Activated T-cell treated with anti-CD3 and anti-CD28 coated beads, Interleukin-2, amount 50 U/mL, for 72 hours (primary cell): ENCODE measurements at regions not wholly inside any gene's neighbourhood (a gene's known extent, or its start where the extent isn't known, plus 50 kb on each side); places are given as distances from the start of the nearest gene placed in this dataset.

ENCODE experiments used
- ATAC-seq, 2 donors: fragments of 150-1000 bp; cut with Tn5 transposase; replicated peaks in 1 of 2; 2 replicates each; pipeline ENCODE4 v1.10.0; 2021; ENCODE audit warnings: moderate library complexity in 2 of 2, mild to moderate bottlenecking in 1 of 2
- DNase-seq, 2 donors: peaks; one replicate each; pipeline ENCODE4 v3.0.0; 2021 to 2022; ENCODE audit warnings: mixed read lengths in 1 of 2
- H3K27ac Mint-ChIP-seq: one replicate; pipeline ENCODE4 v1.8.0; 2022; ENCODE audit warnings: mild to moderate bottlenecking, moderate library complexity, mixed read lengths
- H3K27me3 Mint-ChIP-seq: one replicate; pipeline ENCODE4 v1.8.0; 2022; ENCODE audit warnings: low read depth, mixed read lengths
- H3K36me3 Mint-ChIP-seq, 2 donors: one replicate each; pipeline ENCODE4 v1.8.0; 2022; ENCODE audit warnings: mixed read lengths in 2 of 2, mild to moderate bottlenecking in 1 of 2; ENCODE audit not compliant: insufficient read depth in 2 of 2
- H3K4me1 Mint-ChIP-seq: one replicate; pipeline ENCODE4 v1.8.0; 2022; ENCODE audit warnings: low read depth, mixed read lengths
- H3K4me3 Mint-ChIP-seq, 2 donors: one replicate each; pipeline ENCODE4 v1.8.0; 2022; ENCODE audit warnings: mild to moderate bottlenecking in 2 of 2, mixed read lengths in 2 of 2, moderate library complexity in 2 of 2
- H3K9me3 Mint-ChIP-seq, 2 donors: one replicate each; pipeline ENCODE4 v1.8.0; 2022; ENCODE audit warnings: mixed read lengths in 2 of 2

DNA sequence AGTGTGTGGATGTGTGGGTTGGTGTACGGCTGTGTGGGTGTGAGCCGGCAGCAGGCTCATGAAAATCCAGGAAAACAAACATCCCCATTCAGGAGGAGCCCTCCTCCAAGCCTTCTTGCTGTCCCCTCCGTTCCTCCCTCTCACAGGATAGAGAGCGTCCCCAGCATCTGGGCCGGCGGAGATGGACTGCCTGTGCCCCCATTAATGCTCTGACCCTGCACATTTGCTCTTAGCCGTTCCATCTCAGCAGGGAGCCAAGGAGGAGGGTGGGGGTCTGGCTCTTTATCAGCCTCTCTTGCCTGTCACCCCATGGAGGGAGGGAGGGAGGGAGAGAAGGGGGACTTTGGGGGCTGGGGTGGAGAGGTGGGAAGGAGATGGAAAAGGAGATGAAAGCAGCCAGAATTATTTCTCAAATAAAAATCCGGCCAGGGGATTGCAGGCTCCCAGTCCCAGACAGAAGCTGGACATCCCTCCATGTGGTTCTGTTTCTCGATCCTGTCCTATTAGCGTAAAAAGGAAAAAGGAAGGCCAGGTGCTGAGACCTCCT, 240.0 kb upstream of the ZFHX3 start:
- H3K36me3 Mint-ChIP-seq: no peaks in the 10 kb centered on the region

DNA sequence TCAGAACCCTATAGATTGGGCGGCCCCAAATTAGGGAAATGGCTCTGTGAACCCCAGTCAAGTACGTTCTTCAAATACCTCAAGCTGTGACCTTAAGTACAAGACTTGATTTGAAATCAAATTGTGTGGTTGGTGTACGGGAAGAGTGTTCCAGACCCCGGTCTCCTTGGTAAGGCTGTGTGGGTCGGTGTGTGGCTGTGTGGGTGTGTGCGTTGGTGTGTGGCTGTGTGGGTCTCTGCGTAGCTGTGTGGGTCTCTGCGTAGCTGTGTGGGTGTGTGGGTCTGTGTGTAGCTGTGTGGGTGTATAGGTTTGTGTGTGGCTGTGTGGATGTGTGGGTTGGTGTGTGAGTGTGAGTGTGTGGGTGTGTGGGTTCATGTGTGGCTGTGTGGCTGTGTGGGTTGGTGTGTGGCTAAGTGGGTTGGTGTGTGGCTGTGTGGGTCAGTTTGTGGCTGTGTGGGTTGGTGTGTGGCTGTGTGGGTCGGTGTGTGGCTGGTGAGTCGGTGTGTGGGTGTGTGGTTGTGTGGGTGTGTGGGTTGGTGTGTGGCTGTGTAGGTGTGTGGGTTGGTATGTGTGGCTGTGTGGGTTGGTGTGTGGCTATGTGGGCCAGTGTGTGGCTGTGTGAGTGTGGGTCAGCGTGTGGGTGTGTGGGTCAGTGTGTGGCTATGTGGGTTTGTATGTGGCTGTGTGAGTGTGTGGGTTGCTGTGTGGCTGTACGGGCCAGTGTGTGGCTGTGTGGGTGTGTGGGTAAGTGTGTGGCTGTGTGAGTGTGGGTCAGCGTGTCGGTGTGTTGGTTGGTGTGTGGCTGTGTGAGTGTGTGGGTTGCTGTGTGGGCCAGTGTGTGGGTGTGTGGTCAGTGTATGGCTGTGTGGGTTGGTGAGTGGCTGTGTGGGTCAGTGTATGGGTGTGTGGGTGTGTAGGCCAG, 238.7 kb upstream of the ZFHX3 start:
- Mint-ChIP-seq H3K9me3 (no peaks in the 10 kb centered on the region), H3K4me3 (no peak overlapping the region), H3K36me3 (no peaks in the 10 kb centered on the region), H3K27ac (no peak overlapping the region), H3K4me1 (no peaks in the 10 kb centered on the region), H3K27me3 (no peaks in the 10 kb centered on the region)
- no peak for ATAC-seq
- DNase-seq: no peak

More for the DNA sequence above, 240.0 kb upstream of the ZFHX3 start:
- Mint-ChIP-seq H3K4me1 (no peaks in the 10 kb centered on the region), H3K9me3 (peaks cover 0 to 2% of the 10 kb centered on the region in 2 donors), H3K27me3 (no peaks in the 10 kb centered on the region), H3K27ac (no peak overlapping the region), H3K4me3 (no peak overlapping the region)
- ATAC-seq (no peak), DNase-seq (no peak)

DNA sequence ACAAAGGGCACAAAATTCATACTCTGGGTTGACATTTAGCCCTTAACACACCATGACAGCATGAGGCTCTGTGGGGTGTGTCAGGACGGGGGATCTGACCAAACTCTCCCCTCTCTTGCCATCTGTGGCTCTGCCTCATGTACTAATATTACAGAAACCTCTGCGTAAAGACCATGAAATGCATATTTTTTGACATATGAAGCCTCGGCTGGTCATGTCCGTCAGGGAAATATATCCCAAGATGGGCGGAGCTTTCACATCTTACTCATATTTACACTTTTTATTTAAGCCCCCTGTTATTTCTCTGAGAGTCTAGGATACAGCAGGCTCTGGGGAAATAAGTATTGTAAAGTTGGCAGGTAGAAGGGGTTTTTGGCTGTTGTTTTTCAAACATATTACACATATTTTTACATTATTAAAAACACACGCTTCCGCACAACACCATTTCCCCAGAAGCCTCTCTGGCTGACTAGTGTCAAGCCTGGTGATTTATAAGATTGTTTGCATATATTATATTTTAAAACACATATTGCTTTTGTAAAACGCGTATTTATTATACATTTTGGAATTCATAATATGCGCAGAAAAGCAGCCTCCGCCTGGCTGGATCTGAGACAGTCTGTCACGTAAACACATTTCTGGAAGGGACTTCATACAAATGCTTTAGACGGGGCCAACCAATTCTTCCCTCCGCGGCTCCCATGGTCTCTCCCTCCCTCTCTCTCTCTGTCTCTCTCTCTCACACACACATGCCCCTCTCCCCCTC, 237.7 kb upstream of the ZFHX3 start:
- Mint-ChIP-seq H3K27ac (no peak overlapping the region), H3K9me3 (no peaks in the 10 kb centered on the region), H3K27me3 (peaks cover 1% of the 10 kb centered on the region), H3K4me1 (no peaks in the 10 kb centered on the region), H3K4me3 (no peak overlapping the region), H3K36me3 (no peaks in the 10 kb centered on the region)
- DNase-seq (no peak), ATAC-seq (no peak)

DNA sequence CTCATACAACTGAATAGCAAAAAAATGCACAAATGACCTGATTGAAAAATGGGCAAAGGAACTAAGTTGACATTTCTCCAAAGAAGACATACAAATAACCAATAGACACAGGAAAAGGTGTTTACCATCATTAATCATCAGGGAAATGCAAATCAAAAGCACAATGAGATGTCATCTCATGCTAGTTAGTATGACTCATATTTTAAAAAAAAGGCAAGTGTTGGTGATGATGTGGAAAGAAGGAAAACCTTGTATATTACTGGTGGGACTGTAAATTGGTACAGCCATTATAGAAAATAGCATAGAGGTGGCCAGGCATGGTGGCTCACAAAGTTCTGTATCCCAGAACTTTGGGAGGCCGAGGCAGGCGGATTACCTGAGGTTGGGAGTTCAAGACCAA, 232.5 kb upstream of the ZFHX3 start:
- H3K9me3 Mint-ChIP-seq: peaks cover 0 to 3% of the 10 kb centered on the region in 2 donors
- H3K27ac Mint-ChIP-seq: no peak overlapping the region
- no peak for DNase-seq
- no peak overlapping the region for H3K4me3 Mint-ChIP-seq
- peaks cover 5% of the 10 kb centered on the region for H3K27me3 Mint-ChIP-seq
- no peaks in the 10 kb centered on the region for H3K4me1 Mint-ChIP-seq
- H3K36me3 Mint-ChIP-seq: no peaks in the 10 kb centered on the region
- no peak for ATAC-seq

DNA sequence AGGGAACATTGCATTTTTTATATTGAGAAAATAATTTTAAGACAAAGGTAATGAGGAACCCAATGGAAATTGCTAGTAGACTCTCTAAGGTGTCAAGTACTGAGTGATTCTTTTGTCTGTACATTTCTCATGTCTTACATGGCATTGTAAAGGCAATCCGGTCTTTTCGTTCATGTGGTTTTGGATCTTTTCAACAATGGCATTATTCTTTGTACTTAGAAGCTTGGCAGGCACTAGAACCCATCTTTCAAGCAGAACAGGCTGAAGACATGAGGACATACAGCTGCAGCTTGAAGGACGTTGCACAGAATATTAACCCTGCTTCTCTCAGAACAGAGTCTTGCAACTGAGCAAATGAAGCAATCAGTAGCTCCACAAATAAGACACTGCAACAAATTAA, 231.5 kb upstream of the ZFHX3 start:
- H3K4me3 Mint-ChIP-seq: no peak overlapping the region
- no peaks in the 10 kb centered on the region for H3K4me1 Mint-ChIP-seq
- H3K27ac Mint-ChIP-seq: no peak overlapping the region
- ATAC-seq: no peak
- no peaks in the 10 kb centered on the region for H3K36me3 Mint-ChIP-seq
- H3K9me3 Mint-ChIP-seq: peaks cover 0 to 3% of the 10 kb centered on the region in 2 donors
- DNase-seq: no peak
- H3K27me3 Mint-ChIP-seq: peaks cover 5% of the 10 kb centered on the region

DNA sequence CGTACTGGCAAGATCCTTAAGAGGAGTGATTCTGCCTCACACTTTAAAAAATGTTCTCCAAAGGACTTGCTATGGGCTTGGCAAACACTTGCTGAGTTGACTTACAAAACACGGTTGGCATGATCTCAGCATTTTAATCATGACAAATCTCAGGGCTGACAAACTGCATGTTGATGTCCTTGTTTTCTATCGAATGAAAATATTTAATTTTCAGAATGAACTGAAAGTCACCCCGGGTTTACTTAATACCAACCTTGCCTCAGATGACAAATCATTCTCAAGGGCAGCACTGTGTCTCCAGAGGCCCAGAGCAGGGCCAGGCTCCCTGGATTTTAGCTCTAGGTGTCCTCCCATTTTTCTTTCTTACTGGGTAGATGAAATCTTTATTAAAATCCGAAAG, 229.1 kb upstream of the ZFHX3 start:
- Mint-ChIP-seq H3K4me3 (no peak overlapping the region), H3K4me1 (no peaks in the 10 kb centered on the region), H3K36me3 (no peaks in the 10 kb centered on the region), H3K27me3 (peaks cover 5% of the 10 kb centered on the region), H3K9me3 (peaks cover 0 to 3% of the 10 kb centered on the region in 2 donors), H3K27ac (no peak overlapping the region)
- DNase-seq (no peak), ATAC-seq (no peak)

DNA sequence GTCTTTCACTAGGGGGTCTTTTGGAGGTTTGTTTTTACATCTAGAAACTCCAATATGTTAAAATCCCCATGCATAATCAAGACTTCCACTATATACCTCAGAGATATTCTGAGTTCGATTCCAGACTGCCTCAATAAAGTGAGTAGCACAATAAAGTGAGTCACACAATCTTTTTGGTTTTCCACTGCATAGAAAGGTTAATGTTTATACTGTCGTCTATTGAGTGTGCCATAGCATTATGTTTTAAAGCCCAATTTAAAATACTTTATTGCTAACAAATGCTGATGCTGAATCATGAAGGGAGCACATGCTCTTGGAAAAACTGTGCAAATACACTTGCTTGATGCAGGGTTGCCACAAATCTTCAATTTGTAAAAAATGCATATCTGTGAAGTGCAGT, 227.5 kb upstream of the ZFHX3 start:
- no peaks in the 10 kb centered on the region for H3K36me3 Mint-ChIP-seq
- H3K9me3 Mint-ChIP-seq: peaks cover 0 to 3% of the 10 kb centered on the region in 2 donors
- H3K27me3 Mint-ChIP-seq: peaks cover 3% of the 10 kb centered on the region
- no peak for ATAC-seq
- DNase-seq: no peak
- no peak overlapping the region for H3K27ac Mint-ChIP-seq
- H3K4me1 Mint-ChIP-seq: no peaks in the 10 kb centered on the region
- H3K4me3 Mint-ChIP-seq: no peak overlapping the region

DNA sequence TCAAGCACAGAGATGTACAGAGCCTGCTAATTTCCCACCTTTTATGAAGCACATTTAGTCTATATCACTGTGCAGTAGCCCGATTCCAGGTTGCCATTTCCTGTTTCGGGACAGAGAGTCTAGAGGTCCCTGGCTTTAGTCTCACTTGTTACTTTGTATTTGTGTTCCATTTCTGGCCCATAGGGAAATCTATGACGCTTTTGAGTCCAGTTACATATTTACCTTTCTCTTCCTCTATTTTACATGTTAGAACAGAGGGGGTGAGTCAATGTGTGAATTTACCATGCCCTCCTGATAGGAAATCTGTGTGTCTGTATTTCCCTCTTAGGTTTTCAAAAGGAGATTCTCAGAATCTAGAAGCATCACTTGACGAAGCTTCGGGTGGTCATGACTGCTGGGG, 227.1 kb upstream of the ZFHX3 start:
- Mint-ChIP-seq H3K36me3 (no peaks in the 10 kb centered on the region), H3K4me1 (no peaks in the 10 kb centered on the region), H3K4me3 (no peak overlapping the region), H3K9me3 (peaks cover 0 to 2% of the 10 kb centered on the region in 2 donors), H3K27ac (no peak overlapping the region), H3K27me3 (no peaks in the 10 kb centered on the region)
- ATAC-seq (no peak), DNase-seq (no peak)

DNA sequence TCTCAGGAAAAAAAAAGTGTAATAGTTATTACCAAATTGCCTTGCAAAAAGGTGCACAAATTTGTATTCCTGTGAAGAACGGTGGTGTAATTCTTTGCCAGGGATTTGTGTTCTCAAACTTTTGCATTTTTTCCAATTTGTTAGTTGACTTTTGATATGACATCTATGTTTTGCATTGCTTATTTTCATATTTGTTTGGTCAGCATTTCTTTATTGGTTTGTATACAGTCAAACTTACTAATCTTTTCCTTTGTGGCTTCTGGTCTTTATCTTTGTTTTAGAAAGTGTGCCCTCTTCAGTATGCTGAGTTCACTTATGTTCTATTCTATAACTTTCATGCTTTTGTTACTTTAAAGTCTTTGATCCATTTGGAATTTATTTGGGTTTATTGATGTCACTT, 226.2 kb upstream of the ZFHX3 start:
- Mint-ChIP-seq H3K36me3 (no peaks in the 10 kb centered on the region), H3K27ac (no peak overlapping the region), H3K4me3 (no peak overlapping the region), H3K9me3 (no peaks in the 10 kb centered on the region), H3K4me1 (no peaks in the 10 kb centered on the region), H3K27me3 (no peaks in the 10 kb centered on the region)
- no peak for ATAC-seq
- no peak for DNase-seq

DNA sequence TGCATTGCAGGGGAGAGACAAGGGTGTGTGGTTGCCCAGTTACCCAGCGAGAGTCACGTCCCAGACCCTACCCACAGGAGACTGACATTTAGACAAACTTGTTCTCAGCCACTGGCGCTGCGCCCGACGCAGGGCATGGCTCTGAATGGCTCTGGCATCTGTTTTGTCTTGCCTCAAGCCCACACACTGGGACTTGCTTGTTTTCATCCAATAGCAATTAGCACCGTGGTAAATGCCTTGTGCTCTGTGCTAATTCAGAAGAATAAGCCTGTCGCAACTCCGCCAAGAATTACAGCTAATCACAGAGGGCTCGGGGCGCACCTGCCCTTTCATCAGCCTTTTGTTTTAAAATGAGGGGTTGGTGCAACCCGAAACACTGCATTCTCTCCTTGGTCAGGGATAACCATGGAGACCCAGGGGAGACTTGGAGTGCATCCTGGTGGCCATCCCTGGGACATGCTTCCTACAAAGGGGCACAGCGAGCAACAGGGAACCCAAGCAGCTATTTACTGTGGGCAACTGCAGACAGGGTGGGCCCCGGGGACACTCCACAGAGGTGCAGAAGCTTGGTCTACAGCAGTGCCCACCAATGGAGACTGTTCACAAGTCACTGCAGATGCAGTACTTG, 220.6 kb upstream of the ZFHX3 start:
- no peaks in the 10 kb centered on the region for H3K27me3 Mint-ChIP-seq
- no peaks in the 10 kb centered on the region for H3K4me1 Mint-ChIP-seq
- H3K36me3 Mint-ChIP-seq: no peaks in the 10 kb centered on the region
- no peak for ATAC-seq
- peaks cover 2 to 5% of the 10 kb centered on the region in 2 donors for H3K9me3 Mint-ChIP-seq
- H3K27ac Mint-ChIP-seq: no peak overlapping the region
- DNase-seq: no peak
- no peak overlapping the region for H3K4me3 Mint-ChIP-seq

DNA sequence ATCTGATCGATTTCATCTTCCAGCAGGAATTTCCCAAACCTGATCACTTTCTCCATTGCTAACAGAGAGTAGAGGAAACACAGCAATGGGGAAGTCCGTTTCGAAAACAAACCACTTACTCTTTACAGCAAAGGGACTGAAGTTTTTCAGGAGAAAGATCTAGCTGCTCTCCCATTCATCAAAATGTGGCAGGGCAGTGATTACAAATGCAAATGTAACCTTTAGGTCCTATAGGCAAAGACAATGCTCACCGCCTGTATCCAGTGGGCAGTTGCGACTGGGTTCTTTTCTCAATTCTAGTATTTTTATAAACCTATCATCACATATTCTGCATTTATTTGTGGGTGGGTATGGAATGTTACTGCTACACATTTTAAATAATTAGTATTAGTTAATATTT, 218.0 kb upstream of the ZFHX3 start:
- Mint-ChIP-seq H3K27ac (no peak overlapping the region), H3K36me3 (no peaks in the 10 kb centered on the region)

DNA sequence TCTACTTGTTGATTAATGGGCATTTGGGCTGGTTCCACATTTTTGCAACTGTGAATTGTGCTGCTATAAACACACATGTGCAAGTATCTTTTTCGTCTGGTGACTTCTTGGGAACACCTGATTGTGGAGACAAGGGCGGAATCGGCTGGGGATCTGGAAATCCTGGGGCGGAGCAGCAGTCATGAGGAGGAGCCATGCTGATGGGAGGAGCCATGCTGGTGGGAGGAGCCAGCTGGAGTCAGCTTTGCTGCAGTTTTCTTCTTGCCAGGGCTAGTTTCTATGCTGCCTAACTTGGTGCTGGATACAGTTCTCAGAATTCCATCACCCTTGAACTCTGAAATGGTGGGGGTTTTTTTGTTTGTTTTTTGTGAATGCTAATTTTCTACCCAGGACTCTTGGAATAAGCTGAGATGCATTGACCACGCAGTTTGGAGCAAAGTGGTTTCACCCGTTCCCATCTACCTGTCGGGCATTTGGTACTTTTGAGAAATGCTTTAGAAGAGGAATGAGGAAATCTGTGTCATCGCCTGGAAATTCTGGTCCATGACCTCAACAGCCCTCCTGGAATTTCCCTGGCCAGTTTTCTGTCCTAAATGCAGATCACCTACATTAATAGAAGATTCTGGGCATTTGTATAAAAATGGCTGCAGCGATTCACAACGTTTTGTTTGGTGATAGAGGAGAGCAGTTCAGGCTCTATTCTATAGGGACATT, 217.4 kb upstream of the ZFHX3 start:
- no peak overlapping the region for H3K27ac Mint-ChIP-seq
- no peak for ATAC-seq
- H3K4me1 Mint-ChIP-seq: no peaks in the 10 kb centered on the region
- no peak for DNase-seq
- no peaks in the 10 kb centered on the region for H3K27me3 Mint-ChIP-seq
- H3K36me3 Mint-ChIP-seq: no peaks in the 10 kb centered on the region
- peaks cover 4 to 7% of the 10 kb centered on the region in 2 donors for H3K9me3 Mint-ChIP-seq
- no peak overlapping the region for H3K4me3 Mint-ChIP-seq

More for the DNA sequence above, 218.0 kb upstream of the ZFHX3 start:
- Mint-ChIP-seq H3K4me3 (no peak overlapping the region), H3K9me3 (peaks cover 4 to 7% of the 10 kb centered on the region in 2 donors), H3K27me3 (no peaks in the 10 kb centered on the region), H3K4me1 (no peaks in the 10 kb centered on the region)
- no peak for DNase-seq
- no peak for ATAC-seq
